ENCODE measurements at regions not wholly inside any gene's neighbourhood (a gene's known extent, or its start where the extent isn't known, plus 50 kb on each side); places are given as distances from the start of the nearest gene placed in this dataset.

- H3K4me1 ChIP-seq: no peaks in the 10 kb centered on the region
- H3K36me3 ChIP-seq: no peaks in the 10 kb centered on the region
- H3K27me3 ChIP-seq: no peaks in the 10 kb centered on the region
- TF ChIP-seq, protein P1, sequence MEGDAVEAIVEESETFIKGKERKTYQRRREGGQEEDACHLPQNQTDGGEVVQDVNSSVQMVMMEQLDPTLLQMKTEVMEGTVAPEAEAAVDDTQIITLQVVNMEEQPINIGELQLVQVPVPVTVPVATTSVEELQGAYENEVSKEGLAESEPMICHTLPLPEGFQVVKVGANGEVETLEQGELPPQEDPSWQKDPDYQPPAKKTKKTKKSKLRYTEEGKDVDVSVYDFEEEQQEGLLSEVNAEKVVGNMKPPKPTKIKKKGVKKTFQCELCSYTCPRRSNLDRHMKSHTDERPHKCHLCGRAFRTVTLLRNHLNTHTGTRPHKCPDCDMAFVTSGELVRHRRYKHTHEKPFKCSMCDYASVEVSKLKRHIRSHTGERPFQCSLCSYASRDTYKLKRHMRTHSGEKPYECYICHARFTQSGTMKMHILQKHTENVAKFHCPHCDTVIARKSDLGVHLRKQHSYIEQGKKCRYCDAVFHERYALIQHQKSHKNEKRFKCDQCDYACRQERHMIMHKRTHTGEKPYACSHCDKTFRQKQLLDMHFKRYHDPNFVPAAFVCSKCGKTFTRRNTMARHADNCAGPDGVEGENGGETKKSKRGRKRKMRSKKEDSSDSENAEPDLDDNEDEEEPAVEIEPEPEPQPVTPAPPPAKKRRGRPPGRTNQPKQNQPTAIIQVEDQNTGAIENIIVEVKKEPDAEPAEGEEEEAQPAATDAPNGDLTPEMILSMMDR (IDR thresholded peaks at IDR 0.05): no peak
- intact Hi-C loops (cut with DNase I): no loop called here
- H3K4me3 ChIP-seq: no peak overlapping the region
- no peaks in the 10 kb centered on the region for H3K9me3 ChIP-seq
- H3K9ac ChIP-seq (ENCODE audit: low read depth in 2 of 2, low read length in 2 of 2): no peak overlapping the region
- no peak overlapping the region for H3K27ac ChIP-seq
- no peak for DNase-seq
Measured at GRCh38 chr4:110266136-110266535, 67.7 kb upstream of the ELOVL6 start.

DNA sequence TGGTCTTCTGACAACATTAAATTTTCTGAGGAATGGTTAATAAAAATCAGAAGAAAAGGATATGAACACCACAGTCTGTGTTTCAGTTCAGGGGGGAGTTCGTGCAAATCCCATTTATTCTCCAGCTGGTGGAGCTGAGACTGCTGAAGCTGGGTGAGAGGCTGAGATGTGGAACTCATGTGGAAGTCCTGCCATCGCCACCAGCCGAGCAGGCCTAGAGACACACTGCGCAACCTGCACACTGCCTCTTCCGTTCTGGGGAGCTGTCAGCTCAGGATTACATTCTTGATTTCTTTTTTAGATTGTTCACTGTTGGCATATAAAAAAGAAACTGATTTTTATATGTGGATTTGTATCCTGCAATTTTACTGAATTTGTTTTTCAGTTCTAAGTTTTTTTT is 66.6 kb upstream of the ELOVL6 start:
- DNase-seq: no peak
- intact Hi-C loops (cut with DNase I): no loop called here
- Histone ChIP-seq H3K9me3 (no peaks in the 10 kb centered on the region), H3K4me3 (no peak overlapping the region), H3K27me3 (no peaks in the 10 kb centered on the region), H3K27ac (no peak overlapping the region), H3K4me1 (no peaks in the 10 kb centered on the region), H3K36me3 (no peaks in the 10 kb centered on the region), H3K9ac (ENCODE audit: low read depth in 2 of 2, low read length in 2 of 2) (no peak overlapping the region)
- TF ChIP-seq, protein P1 (IDR thresholded peaks at IDR 0.05): no peak

DNA sequence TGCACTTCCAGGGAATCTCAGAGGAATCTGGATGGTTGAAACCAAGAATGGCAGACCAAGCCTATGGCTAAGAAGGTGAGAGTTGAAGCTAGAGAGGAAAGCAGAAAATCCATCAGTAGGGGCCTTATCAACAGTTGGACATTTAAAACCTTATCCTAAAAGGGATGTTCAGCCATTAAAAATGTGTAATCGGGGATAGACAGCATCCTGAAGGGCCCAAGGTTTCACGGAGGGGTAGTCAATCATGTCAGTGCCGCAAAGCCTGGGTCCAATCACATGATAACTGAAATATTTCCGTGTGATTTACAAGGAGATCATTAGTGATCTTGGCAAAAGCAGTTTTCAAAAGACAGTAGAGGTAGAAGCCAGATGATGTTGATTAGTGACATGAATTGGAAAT is 61.9 kb upstream of the ELOVL6 start:
- Histone ChIP-seq H3K4me1 (no peaks in the 10 kb centered on the region), H3K9ac (ENCODE audit: low read depth in 2 of 2, low read length in 2 of 2) (no peak overlapping the region), H3K27me3 (no peaks in the 10 kb centered on the region), H3K27ac (no peak overlapping the region), H3K36me3 (no peaks in the 10 kb centered on the region), H3K9me3 (no peaks in the 10 kb centered on the region), H3K4me3 (no peak overlapping the region)
- intact Hi-C loops (cut with DNase I): no loop called here
- TF ChIP-seq, protein P1 (IDR thresholded peaks at IDR 0.05): no peak
- DNase-seq: no peak

DNA sequence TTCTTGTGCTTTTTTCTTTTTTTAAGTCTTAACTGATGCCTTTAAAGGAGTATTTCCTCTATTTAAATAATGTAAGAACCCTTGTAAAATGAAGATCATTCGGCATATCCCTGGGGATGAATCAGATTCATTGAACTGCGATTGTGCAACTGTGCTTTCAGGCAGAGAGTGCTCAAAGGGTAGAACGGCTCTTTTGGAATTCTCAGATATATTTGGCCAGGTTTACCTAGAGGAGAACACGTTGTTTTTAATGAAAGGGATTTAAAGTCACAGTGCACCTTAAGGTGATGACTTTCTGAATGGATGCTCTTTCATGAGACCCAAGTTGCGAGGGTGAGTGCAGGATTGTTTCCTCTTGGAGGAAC is 51.6 kb upstream of the ELOVL6 start:
- Histone ChIP-seq H3K9ac (ENCODE audit: low read depth in 2 of 2, low read length in 2 of 2) (no peak overlapping the region), H3K27ac (no peak overlapping the region), H3K36me3 (no peaks in the 10 kb centered on the region), H3K27me3 (no peaks in the 10 kb centered on the region), H3K9me3 (no peaks in the 10 kb centered on the region), H3K4me1 (no peaks in the 10 kb centered on the region), H3K4me3 (no peak overlapping the region)
- intact Hi-C loops (cut with DNase I): no loop called here
- TF ChIP-seq, protein P1 (IDR thresholded peaks at IDR 0.05): no peak
- DNase-seq: no peak

- no peak for DNase-seq
- no peaks in the 10 kb centered on the region for H3K36me3 ChIP-seq
- no peaks in the 10 kb centered on the region for H3K27me3 ChIP-seq
- no peak overlapping the region for H3K27ac ChIP-seq
- intact Hi-C loops (cut with DNase I): no loop called here
- H3K4me3 ChIP-seq: no peak overlapping the region
- H3K9ac ChIP-seq (ENCODE audit: low read depth in 2 of 2, low read length in 2 of 2): no peak overlapping the region
- H3K9me3 ChIP-seq: no peaks in the 10 kb centered on the region
- TF ChIP-seq, protein P1 (IDR thresholded peaks at IDR 0.05): no peak
- H3K4me1 ChIP-seq: no peaks in the 10 kb centered on the region
Measured at GRCh38 chr4:110248831-110249253, 50.4 kb upstream of the ELOVL6 start.

Data from colonic mucosa (tissue), 4 donors.